HCEC 1CT (cell line): ENCODE measurements at regions not wholly inside any gene's neighbourhood (a gene's known extent, or its start where the extent isn't known, plus 50 kb on each side); places are given as distances from the start of the nearest gene placed in this dataset.

Experiments
- DNase-seq: peaks from one replicate; pipeline ENCODE4 v3.0.0-alpha.2; 2017

DNA sequence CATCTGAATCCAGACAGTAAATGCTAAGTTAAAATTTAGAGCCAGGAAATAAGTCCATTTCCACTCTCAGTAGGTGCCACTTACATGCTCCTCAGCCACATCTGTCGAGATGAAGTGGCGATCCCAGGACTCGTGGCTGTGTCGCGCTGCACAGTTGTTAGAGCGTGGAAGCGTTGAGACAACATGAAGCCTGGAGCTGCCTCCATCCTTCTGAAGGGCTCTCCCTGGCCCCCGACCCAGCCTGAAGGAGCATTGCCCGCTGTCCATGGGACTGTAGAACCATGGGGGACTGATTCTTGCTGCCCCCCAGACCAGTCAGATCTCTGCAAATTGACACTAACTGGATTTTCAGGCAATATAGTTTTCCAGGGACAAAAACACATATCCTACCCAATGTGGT, 58.9 kb downstream of the IRX1 start:
- no peak for DNase-seq

GRCh38 chr5:3656803-3657202, 61.2 kb downstream of the IRX1 start:
- DNase-seq, result no peak

- DNase-seq, result no peak
These were observed 61.9 kb downstream of the IRX1 start for GRCh38 chr5:3657364-3658022.

DNA sequence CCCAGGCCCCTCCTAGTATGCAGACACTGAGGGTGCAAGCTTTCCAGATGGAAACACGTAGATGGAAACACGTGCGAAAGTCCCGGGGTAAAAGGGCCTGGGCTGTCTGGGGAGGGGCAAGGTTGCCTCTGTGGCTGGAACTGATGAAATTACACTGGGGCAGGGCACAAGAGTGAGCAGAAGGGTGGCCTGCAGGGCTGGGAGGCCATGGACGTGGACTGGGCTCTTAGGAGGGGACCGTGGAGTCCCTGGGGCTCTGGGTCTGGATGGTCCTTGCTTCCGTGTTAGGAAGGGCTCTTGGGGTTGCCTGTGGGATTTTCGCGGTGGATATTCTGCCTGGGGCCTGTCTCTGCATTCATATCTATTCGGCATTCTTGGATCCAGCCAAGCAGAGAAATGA, 63.3 kb downstream of the IRX1 start:
- DNase-seq, result no peak

GRCh38 chr5:3659907-3660306, 64.3 kb downstream of the IRX1 start:
- no peak for DNase-seq

DNA sequence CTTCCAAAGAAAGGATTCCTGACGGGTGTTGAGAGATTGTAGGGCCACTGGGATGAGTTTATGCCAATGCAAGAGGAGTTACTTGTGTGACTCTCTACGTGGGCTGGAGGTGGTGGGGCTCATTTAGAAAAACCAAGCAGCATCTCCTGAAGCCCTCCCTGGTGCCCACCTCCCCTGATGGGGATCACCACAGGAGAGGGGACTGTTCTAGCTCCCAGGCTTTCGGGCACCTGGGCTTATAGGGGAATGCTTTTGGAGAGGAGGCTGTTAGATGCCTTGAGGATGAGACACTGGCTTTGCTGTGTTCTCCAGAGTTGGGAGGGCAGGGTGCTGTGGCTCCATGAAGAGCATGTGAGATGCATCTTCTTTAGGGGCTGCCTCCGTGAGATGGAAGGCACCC, 65.0 kb downstream of the IRX1 start:
- no peak for DNase-seq

DNA sequence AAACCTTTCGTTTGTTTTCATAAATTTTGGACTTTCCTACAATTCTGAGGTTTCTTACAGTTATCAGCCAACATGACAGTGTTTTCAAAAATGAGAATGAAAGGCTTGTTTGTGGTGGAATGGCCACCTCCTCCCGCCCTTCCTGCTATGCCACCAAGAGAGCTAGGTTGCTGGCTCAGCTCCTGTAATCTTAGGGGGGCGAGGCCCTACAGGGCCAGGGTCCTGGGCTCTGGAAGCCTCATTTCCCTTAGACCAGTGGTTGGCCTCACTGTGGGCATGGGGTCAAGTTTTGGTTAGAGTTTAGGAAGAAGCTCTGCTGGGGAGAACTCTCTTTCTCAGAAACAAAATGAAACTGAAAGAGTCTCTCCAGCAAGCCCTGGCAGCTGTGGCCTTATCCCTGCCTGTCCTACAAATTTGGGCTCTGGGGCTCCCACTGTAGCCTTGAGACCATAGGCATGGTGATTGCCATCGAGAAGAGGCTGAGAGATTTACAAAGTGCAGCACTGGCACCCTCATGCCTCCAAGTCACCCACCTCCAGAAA, 66.2 kb downstream of the IRX1 start:
- no peak for DNase-seq

DNA sequence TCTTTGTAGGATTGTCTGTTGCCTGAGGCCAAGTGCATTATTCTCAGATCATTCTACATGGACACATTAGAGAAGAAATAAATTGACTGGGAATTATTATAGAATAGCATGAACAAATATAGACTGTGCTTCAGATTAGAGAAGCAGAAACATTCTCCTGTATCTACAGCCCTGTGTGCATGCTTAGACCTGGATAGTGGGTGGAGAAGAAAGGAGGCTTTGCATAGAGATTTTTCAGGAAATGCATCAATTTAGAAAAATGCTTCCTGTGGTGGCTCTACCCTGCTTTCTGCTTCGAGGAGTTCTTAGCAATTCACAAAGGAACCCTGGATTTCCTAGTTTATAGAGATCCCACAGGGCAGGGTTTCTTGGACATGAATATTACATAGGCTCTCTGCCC, 66.7 kb downstream of the IRX1 start:
- no peak for DNase-seq

DNA sequence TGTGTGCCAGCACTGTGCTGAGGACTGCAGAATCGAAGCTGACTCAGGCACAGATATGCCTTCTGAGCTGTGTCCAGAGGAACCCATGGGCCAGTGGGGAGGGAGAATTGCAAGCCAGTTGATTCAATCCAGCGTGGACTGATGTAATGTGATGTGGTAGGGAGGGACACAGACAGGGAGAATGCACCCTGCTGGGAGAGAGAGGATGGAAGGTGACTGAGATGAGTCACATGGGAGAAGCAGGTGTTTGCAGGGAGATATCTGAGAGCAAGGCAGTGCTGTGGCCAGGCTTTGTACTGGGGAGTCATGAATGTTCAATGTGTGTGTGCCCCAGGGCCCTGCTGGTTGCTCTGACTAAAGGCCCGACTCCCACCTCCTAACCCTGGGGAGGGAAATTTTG, 75.7 kb downstream of the IRX1 start:
- no peak for DNase-seq

- DNase-seq, result no peak
These were observed 83.2 kb downstream of the IRX1 start for GRCh38 chr5:3678801-3679200.

DNA sequence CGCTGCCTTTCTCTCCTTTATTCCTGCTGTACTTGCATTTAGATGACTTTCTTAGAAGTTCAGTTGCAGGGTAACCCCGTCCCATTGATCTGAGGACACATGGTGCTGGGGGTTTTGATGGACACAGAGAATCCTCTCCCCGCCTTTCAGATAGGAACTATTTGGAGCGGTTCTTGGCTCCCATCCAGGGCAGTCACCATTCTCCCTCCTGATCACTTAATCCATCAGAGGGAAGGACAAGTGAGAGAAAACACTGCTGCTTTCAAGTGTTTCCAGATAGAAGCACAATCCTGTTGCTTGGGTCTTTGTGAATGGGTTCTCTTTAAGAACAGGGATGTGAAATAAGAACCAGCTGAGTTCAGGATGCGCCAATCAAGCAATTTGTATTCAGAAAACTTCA, 85.2 kb downstream of the IRX1 start:
- DNase-seq, result no peak

GRCh38 chr5:3684118-3684517, 88.5 kb downstream of the IRX1 start:
- no peak for DNase-seq

DNA sequence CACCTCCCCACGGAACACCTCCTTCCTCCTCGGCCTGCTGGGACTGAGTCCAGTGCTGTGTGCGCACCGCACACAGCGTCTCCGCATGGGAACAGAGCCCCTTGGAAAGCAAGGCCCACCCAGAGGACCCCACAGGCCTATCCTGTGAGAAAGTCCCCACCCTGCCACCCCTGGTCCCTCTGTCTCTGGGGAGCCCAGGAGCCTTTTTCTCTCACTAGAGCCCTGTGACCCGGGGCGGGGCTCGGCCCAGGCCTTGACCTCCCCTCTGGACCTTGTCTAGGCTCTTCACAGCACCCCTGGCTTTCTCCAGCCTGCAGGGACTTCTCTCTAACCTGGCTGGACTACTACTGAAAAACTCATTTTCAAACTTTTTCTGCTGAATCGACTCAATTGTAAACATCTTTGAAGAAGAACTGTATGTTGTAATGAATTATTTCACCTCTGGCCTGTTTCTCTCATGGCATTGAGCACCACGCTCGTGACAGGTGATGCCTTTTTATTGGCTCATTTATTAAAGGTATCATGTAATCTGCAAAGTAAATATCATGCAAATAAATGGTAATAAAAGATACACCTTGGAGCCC, 89.2 kb downstream of the IRX1 start:
- DNase-seq, result no peak

GRCh38 chr5:3694819-3695218, 99.2 kb downstream of the IRX1 start:
- no peak for DNase-seq

DNA sequence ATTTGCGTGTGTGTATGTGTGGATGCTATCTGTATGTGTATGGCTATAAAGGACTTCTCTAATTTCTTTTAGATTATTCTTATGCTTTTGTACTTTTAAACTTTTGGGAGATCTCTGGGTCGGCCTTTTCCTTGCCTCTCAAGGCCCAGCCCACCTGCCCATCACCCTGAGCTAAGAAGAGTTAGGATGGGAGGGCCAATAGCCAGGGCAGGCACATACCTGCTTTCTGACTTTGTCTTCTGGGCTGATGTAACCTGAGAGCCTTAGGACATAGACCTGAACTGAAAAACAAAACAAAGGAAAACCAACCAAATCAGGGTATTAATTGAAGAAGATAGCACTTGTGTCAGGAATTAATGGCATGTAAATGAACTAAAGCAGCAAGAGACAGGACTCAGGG, 100.2 kb downstream of the IRX1 start:
- no peak for DNase-seq

DNA sequence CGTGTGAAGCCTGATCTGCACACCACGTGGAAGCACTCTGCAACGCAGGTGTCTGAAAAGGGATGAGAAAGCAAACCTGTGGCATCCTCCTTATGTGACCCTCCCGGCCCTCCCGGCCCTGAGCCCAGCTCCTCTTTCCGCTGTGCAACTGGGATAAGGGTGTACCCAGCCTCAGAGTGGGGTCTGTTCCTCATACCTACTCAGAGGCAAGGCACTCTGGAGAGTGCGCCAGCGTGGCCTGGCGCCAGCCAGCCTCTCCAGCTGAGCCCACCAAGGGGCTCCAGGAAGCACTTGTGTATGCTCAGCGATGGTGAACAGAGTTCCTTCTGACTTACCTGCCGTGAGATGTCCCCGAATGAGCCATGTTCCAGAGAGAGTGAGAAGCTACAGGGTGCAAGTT, 102.8 kb downstream of the IRX1 start:
- DNase-seq, result no peak

DNA sequence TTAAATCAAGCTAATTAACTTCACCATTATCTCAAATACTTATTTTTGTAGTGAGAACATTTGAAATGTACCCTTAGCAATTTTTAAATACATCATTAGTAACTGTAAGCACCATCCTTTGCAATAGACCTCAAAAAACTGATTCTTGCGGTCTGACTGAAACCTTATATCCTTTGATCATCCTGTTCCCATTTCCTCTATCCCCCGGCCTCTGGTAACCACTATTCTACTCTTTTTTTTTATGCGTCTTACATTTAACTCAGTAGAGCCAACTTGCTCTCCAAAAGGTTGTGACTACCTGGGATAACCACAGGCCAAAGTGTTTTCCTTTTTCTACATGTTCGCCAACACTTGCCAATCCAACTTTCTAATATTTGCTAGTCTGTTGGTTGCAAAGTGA, 106.1 kb downstream of the IRX1 start:
- DNase-seq, result no peak

- DNase-seq, result no peak
These were observed 109.0 kb downstream of the IRX1 start for GRCh38 chr5:3704661-3705060.

DNA sequence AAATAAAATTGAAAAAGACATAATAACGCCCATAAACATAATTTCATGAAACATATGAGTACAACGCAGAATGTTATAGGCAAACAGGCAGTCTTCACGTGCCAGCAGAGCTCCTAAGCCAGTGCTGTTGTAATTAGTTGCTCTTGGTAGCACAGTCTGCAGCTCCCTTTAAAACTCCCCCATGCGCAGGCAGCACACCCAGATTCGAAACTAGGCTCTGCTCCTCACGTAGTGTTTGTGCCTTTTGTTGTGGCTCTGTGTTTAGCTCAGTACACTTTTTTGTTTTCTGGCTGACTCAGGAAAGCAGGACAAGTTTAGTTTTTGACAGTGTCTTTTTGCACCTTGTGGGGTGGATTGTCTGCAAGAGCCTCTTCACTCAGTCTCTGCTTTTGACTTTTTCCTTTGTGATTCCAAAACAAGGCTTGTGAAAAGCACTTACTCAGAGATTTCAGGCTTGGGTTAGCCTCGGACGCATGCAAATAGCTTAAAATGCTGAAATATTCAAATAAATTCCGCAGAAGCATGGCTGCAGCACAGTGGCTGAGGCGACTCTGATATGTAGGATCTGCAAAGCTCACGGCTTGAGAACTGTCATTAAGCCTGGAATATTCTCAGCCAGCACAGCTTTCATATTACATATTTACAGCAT, 113.6 kb downstream of the IRX1 start:
- no peak for DNase-seq

GRCh38 chr5:3709717-3710348, 114.2 kb downstream of the IRX1 start:
- DNase-seq, result no peak

DNA sequence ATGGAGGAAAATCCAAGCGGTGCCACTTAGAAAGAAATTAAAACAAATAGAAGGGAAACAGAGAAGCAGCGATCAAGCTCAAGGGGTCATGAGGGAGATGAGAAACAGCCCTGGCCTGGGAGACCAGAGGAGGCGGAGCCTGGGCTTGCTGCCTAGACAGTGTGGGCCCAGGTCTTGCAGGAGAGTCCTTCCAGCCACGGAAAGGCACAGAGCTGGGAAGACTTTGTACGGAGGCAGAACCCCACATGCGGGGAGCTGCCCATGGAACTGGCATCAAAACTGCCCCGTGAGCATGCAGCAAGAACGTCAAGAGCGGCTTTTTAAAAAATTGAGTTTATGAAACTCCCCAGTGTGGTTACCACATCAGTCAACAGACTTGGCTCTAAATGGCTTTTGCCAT, 119.4 kb downstream of the IRX1 start:
- no peak for DNase-seq

GRCh38 chr5:3729631-3730030, 134.0 kb downstream of the IRX1 start:
- DNase-seq, result no peak

GRCh38 chr5:3734632-3735031, 139.0 kb downstream of the IRX1 start:
- DNase-seq, result no peak

DNA sequence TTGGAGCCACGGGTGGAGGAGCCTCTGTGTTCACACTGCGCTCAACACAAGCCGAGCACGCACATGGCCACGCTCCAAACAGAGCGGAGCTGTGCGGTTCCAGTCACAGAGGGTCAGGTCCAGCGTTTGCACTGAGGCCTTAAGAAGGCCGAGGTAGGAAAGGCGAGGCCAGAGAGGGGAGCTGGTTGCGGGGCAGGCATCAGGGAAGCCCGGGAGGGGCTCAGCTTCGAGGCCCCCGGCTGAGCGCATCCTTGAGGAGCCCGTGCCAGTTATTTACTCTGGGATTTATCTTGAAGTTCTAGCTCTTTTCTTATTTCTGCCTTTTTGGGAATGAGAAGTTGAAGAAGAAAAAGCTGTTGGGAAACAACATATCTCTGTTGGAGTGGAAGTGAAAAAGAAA, 140.8 kb downstream of the IRX1 start:
- DNase-seq, result no peak
